ENCODE measurements at regions not wholly inside any gene's neighbourhood (a gene's known extent, or its start where the extent isn't known, plus 50 kb on each side); places are given as distances from the start of the nearest gene placed in this dataset.

GRCh38 chr7:124364283-124364682, 331.4 kb upstream of the TMEM229A start:
- in situ Hi-C loops (cut with HindIII; ENCODE audit: low sequenced_read_pairs): no loop called here

GRCh38 chr7:124354201-124354600, 321.3 kb upstream of the TMEM229A start:
- in situ Hi-C loops (cut with HindIII; ENCODE audit: low sequenced_read_pairs): no loop called here

- in situ Hi-C loops (cut with HindIII; ENCODE audit: low sequenced_read_pairs): no loop called here
Observed at GRCh38 chr7:124351950-124352349, 319.1 kb upstream of the TMEM229A start.

GRCh38 chr7:124349443-124349842, 316.6 kb upstream of the TMEM229A start:
- in situ Hi-C loops (cut with HindIII; ENCODE audit: low sequenced_read_pairs): no loop called here

- in situ Hi-C loops (cut with HindIII; ENCODE audit: low sequenced_read_pairs): no loop called here
Observed at GRCh38 chr7:124338861-124339260, 306.0 kb upstream of the TMEM229A start.

- in situ Hi-C loops (cut with HindIII; ENCODE audit: low sequenced_read_pairs): no loop called here
Observed at GRCh38 chr7:124330731-124331407, 298.0 kb upstream of the TMEM229A start.

GRCh38 chr7:124328774-124329173, 295.9 kb upstream of the TMEM229A start:
- in situ Hi-C loops (cut with HindIII; ENCODE audit: low sequenced_read_pairs): no loop called here

- in situ Hi-C loops (cut with HindIII; ENCODE audit: low sequenced_read_pairs): no loop called here
Observed at GRCh38 chr7:124324262-124324661, 291.4 kb upstream of the TMEM229A start.

GRCh38 chr7:124323597-124323996, 290.7 kb upstream of the TMEM229A start:
- in situ Hi-C loops (cut with HindIII; ENCODE audit: low sequenced_read_pairs): no loop called here

- in situ Hi-C loops (cut with HindIII; ENCODE audit: low sequenced_read_pairs): no loop called here
Observed at GRCh38 chr7:124322561-124322960, 289.7 kb upstream of the TMEM229A start.

- in situ Hi-C loops (cut with HindIII; ENCODE audit: low sequenced_read_pairs): no loop called here
Observed at GRCh38 chr7:124318721-124319450, 286.0 kb upstream of the TMEM229A start.

GRCh38 chr7:124310934-124311390, 278.1 kb upstream of the TMEM229A start:
- in situ Hi-C loops (cut with HindIII; ENCODE audit: low sequenced_read_pairs): no loop called here

- in situ Hi-C loops (cut with HindIII; ENCODE audit: low sequenced_read_pairs): no loop called here
Observed at GRCh38 chr7:124308384-124308783, 275.5 kb upstream of the TMEM229A start.

- in situ Hi-C loops (cut with HindIII; ENCODE audit: low sequenced_read_pairs): no loop called here
Observed at GRCh38 chr7:124295289-124295688, 262.4 kb upstream of the TMEM229A start.

GRCh38 chr7:124284937-124285336, 252.1 kb upstream of the TMEM229A start:
- in situ Hi-C loops (cut with HindIII; ENCODE audit: low sequenced_read_pairs): no loop called here

- in situ Hi-C loops (cut with HindIII; ENCODE audit: low sequenced_read_pairs): no loop called here
Observed at GRCh38 chr7:124276005-124276622, 243.2 kb upstream of the TMEM229A start.

- in situ Hi-C loops (cut with HindIII; ENCODE audit: low sequenced_read_pairs): no loop called here
Observed at GRCh38 chr7:124275411-124275810, 242.5 kb upstream of the TMEM229A start.

- in situ Hi-C loops (cut with HindIII; ENCODE audit: low sequenced_read_pairs): no loop called here
Observed at GRCh38 chr7:124269774-124270173, 236.9 kb upstream of the TMEM229A start.

- in situ Hi-C loops (cut with HindIII; ENCODE audit: low sequenced_read_pairs): no loop called here
Observed at GRCh38 chr7:124267154-124267553, 234.3 kb upstream of the TMEM229A start.

GRCh38 chr7:124263232-124263827, 230.5 kb upstream of the TMEM229A start:
- in situ Hi-C loops (cut with HindIII; ENCODE audit: low sequenced_read_pairs): no loop called here

GRCh38 chr7:124261710-124262109, 228.8 kb upstream of the TMEM229A start:
- in situ Hi-C loops (cut with HindIII; ENCODE audit: low sequenced_read_pairs): no loop called here
